ENCODE measurements at regions not wholly inside any gene's neighbourhood (a gene's known extent, or its start where the extent isn't known, plus 50 kb on each side); places are given as distances from the start of the nearest gene placed in this dataset.

DNA sequence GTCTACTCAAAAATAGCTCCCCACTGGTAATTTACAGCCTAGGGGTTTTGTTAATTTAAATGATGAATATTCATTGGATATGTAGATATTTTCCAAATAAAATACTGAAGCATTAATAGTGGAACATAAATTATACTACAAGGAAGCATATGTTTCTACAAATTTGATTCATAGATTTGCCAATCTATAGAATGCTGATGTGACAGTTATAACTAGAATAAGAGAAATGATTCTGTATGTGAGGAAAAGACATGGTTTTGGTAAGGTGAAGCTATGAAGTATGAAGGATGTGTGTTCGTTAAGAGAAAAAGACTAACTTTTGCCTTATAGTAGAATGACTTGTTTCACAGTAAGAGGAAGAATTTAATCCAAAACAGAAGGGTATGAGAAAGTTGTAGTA lies 61.3 kb downstream of the IARS1 start:
- Histone ChIP-seq H2BK120ac (replicated peaks; ENCODE audit: low read depth, low read length) (no peak overlapping the region), H3K9me3 (ENCODE audit: insufficient read depth in 2 of 2, low read depth in 1 of 2, low read length in 1 of 2) (peaks cover 0 to 4% of the 10 kb centered on the region in 2 experiments; a peak in 1 of 4 replicates), H3K79me1 (ENCODE audit: low read depth, low read length) (no peaks in the 10 kb centered on the region), H2BK20ac (ENCODE audit: low read length) (no peak overlapping the region), H2BK15ac (ENCODE audit: low read length) (no peak overlapping the region), H3K23ac (ENCODE audit: insufficient read length) (no peak overlapping the region), H3K27me3 (replicated peaks in 1 of 4; ENCODE audit: control insufficient read depth in 3 of 4, extremely low read depth in 1 of 4, insufficient read depth in 3 of 4, low read length in 3 of 4) (no peaks in the 10 kb centered on the region), H3K56ac (replicated peaks; ENCODE audit: insufficient read length, low read depth, low read length) (peak overlapping the region; percentile 77), H4K20me1 (replicated peaks in 1 of 2; ENCODE audit: control insufficient read depth in 1 of 2, insufficient read depth in 2 of 2, low read length in 2 of 2) (peaks cover 0 to 4% of the 10 kb centered on the region in 2 experiments), H3K18ac (ENCODE audit: extremely low read depth, low read length) (no peak overlapping the region), H2BK5ac (ENCODE audit: low read depth, low read length) (no peak overlapping the region), H3K9ac (replicated peaks in 1 of 4; ENCODE audit: extremely low read depth in 1 of 4, low read depth in 3 of 4, low read length in 3 of 4) (no peak overlapping the region), H3K23me2 (ENCODE audit: low read depth, low read length) (no peaks in the 10 kb centered on the region), H4K91ac (replicated peaks; ENCODE audit: insufficient read length, low read length) (no peak overlapping the region), H2AFZ (ENCODE audit: low read length) (no peak overlapping the region), H2AK5ac (ENCODE audit: low read depth, low read length) (no peak overlapping the region), H3K79me2 (ENCODE audit: control insufficient read depth in 1 of 2, insufficient read depth in 2 of 2, low read length in 2 of 2) (no peaks in the 10 kb centered on the region), H4K5ac (ENCODE audit: insufficient read length, low read depth, low read length) (no peak overlapping the region), H4K8ac (ENCODE audit: extremely low read depth, insufficient read depth, low read length) (no peak overlapping the region), H3K36me3 (ENCODE audit: control insufficient read depth in 2 of 4, insufficient read depth in 4 of 4, low read length in 3 of 4) (peaks cover 10 to 74% (median 39%) of the 10 kb centered on the region in 4 experiments), H3K14ac (ENCODE audit: insufficient read length) (no peak overlapping the region), H2BK12ac (ENCODE audit: low read depth, low read length) (no peak overlapping the region), H3K4me1 (replicated peaks in 1 of 4; ENCODE audit: control insufficient read depth in 3 of 4, insufficient read depth in 4 of 4, low read length in 3 of 4) (no peaks in the 10 kb centered on the region), H3K27ac (ENCODE audit: low read depth, low read length) (no peak overlapping the region), H3K4me3 (ENCODE audit: extremely low read depth in 1 of 4, insufficient read depth in 2 of 4, low read depth in 3 of 4, low read length in 4 of 4) (no peak overlapping the region), H3K4me2 (ENCODE audit: insufficient read depth in 1 of 2, low read depth in 2 of 2, low read length in 2 of 2) (no peak overlapping the region), H3K4ac (replicated peaks; ENCODE audit: insufficient read length, low read depth, low read length) (no peak overlapping the region)
- TF ChIP-seq JUN (IDR thresholded peaks at IDR 0.05; ENCODE audit: low read depth, low read length), result no peak
- TF ChIP-seq, protein P1, sequence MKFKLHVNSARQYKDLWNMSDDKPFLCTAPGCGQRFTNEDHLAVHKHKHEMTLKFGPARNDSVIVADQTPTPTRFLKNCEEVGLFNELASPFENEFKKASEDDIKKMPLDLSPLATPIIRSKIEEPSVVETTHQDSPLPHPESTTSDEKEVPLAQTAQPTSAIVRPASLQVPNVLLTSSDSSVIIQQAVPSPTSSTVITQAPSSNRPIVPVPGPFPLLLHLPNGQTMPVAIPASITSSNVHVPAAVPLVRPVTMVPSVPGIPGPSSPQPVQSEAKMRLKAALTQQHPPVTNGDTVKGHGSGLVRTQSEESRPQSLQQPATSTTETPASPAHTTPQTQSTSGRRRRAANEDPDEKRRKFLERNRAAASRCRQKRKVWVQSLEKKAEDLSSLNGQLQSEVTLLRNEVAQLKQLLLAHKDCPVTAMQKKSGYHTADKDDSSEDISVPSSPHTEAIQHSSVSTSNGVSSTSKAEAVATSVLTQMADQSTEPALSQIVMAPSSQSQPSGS (IDR thresholded peaks at IDR 0.05; ENCODE audit: low read length), result no peak
- TF ChIP-seq, protein P2, sequence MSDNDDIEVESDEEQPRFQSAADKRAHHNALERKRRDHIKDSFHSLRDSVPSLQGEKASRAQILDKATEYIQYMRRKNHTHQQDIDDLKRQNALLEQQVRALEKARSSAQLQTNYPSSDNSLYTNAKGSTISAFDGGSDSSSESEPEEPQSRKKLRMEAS (IDR thresholded peaks at IDR 0.05), result no peak
- TF ChIP-seq BCL11A (IDR thresholded peaks at IDR 0.05; ENCODE audit: low read depth in 2 of 2, low read length in 2 of 2), result no peak
- no peak for TF ChIP-seq ASH2L (IDR thresholded peaks at IDR 0.05; ENCODE audit: low read length)
- TF ChIP-seq CEBPB (IDR thresholded peaks at IDR 0.05; ENCODE audit: low read depth, low read length), result no peak
- TF ChIP-seq SIX5 (IDR thresholded peaks at IDR 0.05; ENCODE audit: low read depth, low read length), result no peak
- DNase-seq (ENCODE audit: low read depth in 1 of 2, low spot score in 2 of 2) (no peak), FAIRE-seq (no peak)
- ChIA-PET POLR2A (ENCODE audit: partially characterized antibody) (interaction anchor here (0.6 to 1.9 kb wide), 3 partner anchors 31 to 624 kb away, joined by 3 to 8 read pairs (median 5); no protein-coding TSS in a partner anchor), CTCF (ENCODE audit: partially characterized antibody) (interaction anchor here (0.6 to 1.2 kb wide), 2 partner anchors 9 to 1576 kb away, joined by 3 read pairs; no protein-coding TSS in a partner anchor)
- WGBS, 2 experiments (ENCODE audit: extremely low coverage in 1 of 2, insufficient coverage in 1 of 2, insufficient read length in 1 of 2, insufficient replicate concordance in 2 of 2, low coverage in 1 of 2, low lambda C conversion rate in 2 of 2, missing lambda C conversion rate in 1 of 2), result 86 to 100% methylated on average over 1 of the region's 1 CpG

All from H1 (cell line).